ENCODE measurements at regions not wholly inside any gene's neighbourhood (a gene's known extent, or its start where the extent isn't known, plus 50 kb on each side); places are given as distances from the start of the nearest gene placed in this dataset.

DNA sequence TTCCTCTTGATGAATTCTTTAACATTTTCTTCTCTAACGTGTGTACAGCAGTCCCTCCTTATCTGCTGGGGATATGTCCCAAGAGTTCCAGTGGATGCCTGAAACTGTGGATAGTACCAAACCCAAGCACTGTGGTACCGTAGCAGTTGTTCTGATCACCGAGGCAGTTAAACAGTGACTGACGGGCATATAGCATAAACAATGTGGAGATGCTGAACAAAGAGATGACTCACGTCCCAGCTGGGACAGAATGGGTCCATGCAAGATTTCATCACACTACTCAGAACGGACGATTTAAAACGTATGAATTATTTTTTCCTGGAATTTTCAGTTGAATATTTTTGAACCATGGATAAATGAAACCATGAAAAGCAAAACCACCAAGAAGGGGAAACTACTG is 54.5 kb upstream of the SPAG16 start:
- TF ChIP-seq CTCF (IDR thresholded peaks at IDR 0.05) (no peak), POLR2A (IDR thresholded peaks at IDR 0.05) (no peak)
